ENCODE measurements at regions not wholly inside any gene's neighbourhood (a gene's known extent, or its start where the extent isn't known, plus 50 kb on each side); places are given as distances from the start of the nearest gene placed in this dataset.

- H3K36me3 Mint-ChIP-seq (ENCODE audit: unreplicated experiment) = no peaks in the 10 kb centered on the region
- no peak overlapping the region for H3K4me3 Mint-ChIP-seq (ENCODE audit: unreplicated experiment)
- H3K4me1 Mint-ChIP-seq (ENCODE audit: low read depth, unreplicated experiment) = no peaks in the 10 kb centered on the region
- H3K27ac Mint-ChIP-seq (ENCODE audit: unreplicated experiment) = no peak overlapping the region
- TF ChIP-seq CTCF (IDR thresholded peaks at IDR 0.05; ENCODE audit: partially characterized antibody, unreplicated experiment) = no peak
- H3K27me3 Mint-ChIP-seq (ENCODE audit: unreplicated experiment) = peaks cover 1% of the 10 kb centered on the region
- no peak for DNase-seq
- H3K9me3 Mint-ChIP-seq (ENCODE audit: unreplicated experiment) = no peaks in the 10 kb centered on the region
Observed at GRCh38 chr20:7770046-7770445, 170.2 kb downstream of the HAO1 start.

- no peak for TF ChIP-seq CTCF (IDR thresholded peaks at IDR 0.05; ENCODE audit: partially characterized antibody, unreplicated experiment)
- no peak for DNase-seq
- H3K4me1 Mint-ChIP-seq (ENCODE audit: low read depth, unreplicated experiment) = no peaks in the 10 kb centered on the region
- peaks cover under 1% of the 10 kb centered on the region for H3K36me3 Mint-ChIP-seq (ENCODE audit: unreplicated experiment)
- H3K4me3 Mint-ChIP-seq (ENCODE audit: unreplicated experiment) = no peak overlapping the region
- no peaks in the 10 kb centered on the region for H3K9me3 Mint-ChIP-seq (ENCODE audit: unreplicated experiment)
- peaks cover 1% of the 10 kb centered on the region for H3K27me3 Mint-ChIP-seq (ENCODE audit: unreplicated experiment)
- no peak overlapping the region for H3K27ac Mint-ChIP-seq (ENCODE audit: unreplicated experiment)
Observed at GRCh38 chr20:7770578-7770977, 169.7 kb downstream of the HAO1 start.

- Mint-ChIP-seq H3K9me3 (ENCODE audit: unreplicated experiment) (peaks cover 3% of the 10 kb centered on the region), H3K36me3 (ENCODE audit: unreplicated experiment) (peaks cover 5% of the 10 kb centered on the region), H3K27ac (ENCODE audit: unreplicated experiment) (no peak overlapping the region), H3K27me3 (ENCODE audit: unreplicated experiment) (no peaks in the 10 kb centered on the region), H3K4me1 (ENCODE audit: low read depth, unreplicated experiment) (no peaks in the 10 kb centered on the region), H3K4me3 (ENCODE audit: unreplicated experiment) (no peak overlapping the region)
- no peak for DNase-seq
- no peak for TF ChIP-seq CTCF (IDR thresholded peaks at IDR 0.05; ENCODE audit: partially characterized antibody, unreplicated experiment)
Observed at GRCh38 chr20:7772371-7772770, 167.9 kb downstream of the HAO1 start.

- Mint-ChIP-seq H3K4me3 (ENCODE audit: unreplicated experiment) (no peak overlapping the region), H3K9me3 (ENCODE audit: unreplicated experiment) (peaks cover 3% of the 10 kb centered on the region), H3K4me1 (ENCODE audit: low read depth, unreplicated experiment) (no peaks in the 10 kb centered on the region), H3K36me3 (ENCODE audit: unreplicated experiment) (peaks cover 5% of the 10 kb centered on the region), H3K27me3 (ENCODE audit: unreplicated experiment) (no peaks in the 10 kb centered on the region), H3K27ac (ENCODE audit: unreplicated experiment) (no peak overlapping the region)
- no peak for DNase-seq
- no peak for TF ChIP-seq CTCF (IDR thresholded peaks at IDR 0.05; ENCODE audit: partially characterized antibody, unreplicated experiment)
Observed at GRCh38 chr20:7773511-7773910, 166.7 kb downstream of the HAO1 start.

- no peaks in the 10 kb centered on the region for H3K4me1 Mint-ChIP-seq (ENCODE audit: low read depth, unreplicated experiment)
- TF ChIP-seq CTCF (IDR thresholded peaks at IDR 0.05; ENCODE audit: partially characterized antibody, unreplicated experiment) = no peak
- no peak for DNase-seq
- peaks cover 5% of the 10 kb centered on the region for H3K36me3 Mint-ChIP-seq (ENCODE audit: unreplicated experiment)
- no peak overlapping the region for H3K4me3 Mint-ChIP-seq (ENCODE audit: unreplicated experiment)
- H3K27me3 Mint-ChIP-seq (ENCODE audit: unreplicated experiment) = no peaks in the 10 kb centered on the region
- H3K9me3 Mint-ChIP-seq (ENCODE audit: unreplicated experiment) = peaks cover 3% of the 10 kb centered on the region
- H3K27ac Mint-ChIP-seq (ENCODE audit: unreplicated experiment) = no peak overlapping the region
Observed at GRCh38 chr20:7775072-7775471, 165.2 kb downstream of the HAO1 start.
